HepG2 (cell line): ENCODE measurements at regions not wholly inside any gene's neighbourhood (a gene's known extent, or its start where the extent isn't known, plus 50 kb on each side); places are given as distances from the start of the nearest gene placed in this dataset.

Experiments used
- E2F2 ChIP-seq: sonication (generic); formaldehyde crosslinking; IDR thresholded peaks from 2 replicates; pipeline ENCODE4 v1.4.0; 2020; ENCODE audit warnings: missing genetic modification reagents, borderline replicate concordance
- ERF ChIP-seq: IDR thresholded peaks from 2 replicates; pipeline ENCODE4 v1.6.1; 2018; ENCODE audit warnings: missing biosample characterization, missing genetic modification reagents
- HES4 ChIP-seq: sonication (generic); formaldehyde crosslinking; IDR thresholded peaks from 2 replicates; pipeline ENCODE4 v1.9.0; 2021; ENCODE audit warnings: mild to moderate bottlenecking, missing genetic modification reagents, borderline replicate concordance
- MAFK ChIP-seq, 2 experiments: IDR thresholded peaks in 1 of 2; conservative IDR thresholded peaks in 1 of 2; 2 replicates each; pipeline ENCODE4 v1.6.1; 2011; ENCODE audit warnings: improper control_type of control experiment in 2 of 2, low read length in 2 of 2
- POGZ ChIP-seq: sonication (generic); formaldehyde crosslinking; IDR thresholded peaks from 2 replicates; pipeline ENCODE4 v1.4.0; 2020; ENCODE audit warnings: mild to moderate bottlenecking, missing genetic modification reagents
- PRDM10 ChIP-seq: sonication (generic); formaldehyde crosslinking; IDR thresholded peaks from 2 replicates; pipeline ENCODE4 v1.4.0; 2020; ENCODE audit warnings: low read depth, missing genetic modification reagents
- SATB2 ChIP-seq: sonication (generic); formaldehyde crosslinking; IDR thresholded peaks from 2 replicates; pipeline ENCODE4 v1.5.0; 2020; ENCODE audit warnings: missing genetic modification reagents
- ZBTB40 ChIP-seq, 2 experiments: fragments of 450-650 bp in 1 of 2; sonication (generic) in 1 of 2; formaldehyde crosslinking in 1 of 2; IDR thresholded peaks; 2 replicates each; pipeline versions ENCODE4 v1.6.1 to v1.8.0; 2016 to 2022; ENCODE audit warnings: antibody characterized with exemption in 1 of 2, mild to moderate bottlenecking in 1 of 2, missing genetic modification reagents in 1 of 2
- ZFP91 ChIP-seq: sonication (generic); formaldehyde crosslinking; IDR thresholded peaks from 2 replicates; pipeline ENCODE4 v1.9.0; 2022; ENCODE audit warnings: missing genetic modification reagents, mild to moderate bottlenecking, borderline replicate concordance

GRCh38 chr7:15836041-15836440 is 149.6 kb upstream of the MEOX2 start (continued):
- TF ChIP-seq ZBTB40 (IDR thresholded peaks at IDR 0.05) (no peak), ZBTB40 (CRISPR knock-in tag; IDR thresholded peaks at IDR 0.05) (no peak), MAFK (conservative IDR thresholded peaks at IDR 0.05 in 1 of 2, IDR thresholded peaks at IDR 0.05 in 1 of 2; ENCODE audit: low read length in 2 of 2) (no peak), POGZ (CRISPR knock-in tag) (no peak), SATB2 (CRISPR knock-in tag) (no peak), HES4 (no peak), ZFP91 (CRISPR knock-in tag) (no peak), PRDM10 (CRISPR knock-in tag) (no peak), E2F2 (no peak), ERF (no peak)
